Activated B cell treated with CpG ODN at 0.5 μM for 24 hours (primary cell): ENCODE measurements at regions not wholly inside any gene's neighbourhood (a gene's known extent, or its start where the extent isn't known, plus 50 kb on each side); places are given as distances from the start of the nearest gene placed in this dataset.
"Not testable (repeated sequence)": the region's sequence is repeated elsewhere in the genome, so short reads cannot be mapped to it uniquely, and the experiment has no call there.

Experiments used
- ATAC-seq: fragments of 200-7000 bp; cut with Tn5 transposase; one replicate; pipeline ENCODE4 v1.10.0; 2021; ENCODE audit warnings: low read depth, mild to moderate bottlenecking, moderate library complexity
- CTCF ChIA-PET: fragments of 350-600 bp; sonication (Branson Sonifier 250); formaldehyde crosslinking; loops from one replicate; lab custom pipeline; 2021; ENCODE audit warnings: antibody characterized with exemption; lab: Charles Lee
- POLR2A ChIA-PET: fragments of 350-600 bp; sonication (Branson Sonifier 250); formaldehyde crosslinking; loops from one replicate; lab custom pipeline; 2021; ENCODE audit warnings: antibody characterized with exemption; lab: Charles Lee
- DNase-seq: peaks from one replicate; pipeline ENCODE4 v3.0.0; 2022
- H3K27ac Mint-ChIP-seq: one replicate; pipeline ENCODE4 v1.8.0; 2020; ENCODE audit warnings: mixed read lengths
- H3K27me3 Mint-ChIP-seq: one replicate; pipeline ENCODE4 v1.8.0; 2021; ENCODE audit warnings: mixed read lengths
- H3K36me3 Mint-ChIP-seq: one replicate; pipeline ENCODE4 v1.8.0; 2021; ENCODE audit warnings: low read depth, mixed read lengths
- H3K4me1 Mint-ChIP-seq: one replicate; pipeline ENCODE4 v1.8.0; 2021; ENCODE audit warnings: mixed read lengths
- H3K4me3 Mint-ChIP-seq: one replicate; pipeline ENCODE4 v1.8.0; 2020; ENCODE audit warnings: mild to moderate bottlenecking, mixed read lengths
- H3K9me3 Mint-ChIP-seq: one replicate; pipeline ENCODE4 v1.8.0; 2020; ENCODE audit warnings: mixed read lengths
- CTCF ChIP-seq: fragments of 200-600 bp; IDR thresholded peaks from one replicate; pipeline ENCODE4 v1.8.0; 2022; ENCODE audit warnings: antibody characterized with exemption, mild to moderate bottlenecking
- intact Hi-C: fragments of 100-400 bp; cut with micrococcal nuclease; formaldehyde crosslinking; loops from one replicate; pipeline ENCODE4 v1.15.1; 2024

DNA sequence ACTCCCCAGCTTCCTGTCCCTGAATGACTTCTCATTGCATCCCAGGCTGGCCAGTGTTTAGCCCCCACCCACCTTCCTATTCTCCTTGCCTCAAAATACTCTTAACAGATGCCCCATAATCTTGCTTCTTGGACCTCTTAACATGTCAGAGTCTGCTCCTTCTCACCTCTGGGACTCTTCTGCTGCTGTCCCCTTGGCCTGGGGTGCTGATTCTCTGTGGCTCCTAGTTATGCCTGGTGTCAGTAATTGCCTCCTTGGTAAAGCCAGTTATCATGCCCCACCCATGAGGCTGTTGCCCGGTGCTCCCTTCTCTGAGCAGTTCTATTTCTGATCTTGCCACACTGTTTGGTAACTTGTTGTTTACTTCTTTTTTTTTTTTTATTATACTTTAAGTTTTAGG is 256.8 kb downstream of the STIM2 start:
- ATAC-seq (no peak), DNase-seq (no peak)
- Mint-ChIP-seq H3K9me3 (peaks cover 2% of the 10 kb centered on the region), H3K4me3 (no peak overlapping the region), H3K4me1 (no peaks in the 10 kb centered on the region), H3K36me3 (no peaks in the 10 kb centered on the region), H3K27me3 (no peaks in the 10 kb centered on the region), H3K27ac (no peak overlapping the region)
- intact Hi-C loops: no loop called here
- TF ChIP-seq CTCF: no peak
- POLR2A ChIA-PET: no interaction called here
- CTCF ChIA-PET: no interaction called here

DNA sequence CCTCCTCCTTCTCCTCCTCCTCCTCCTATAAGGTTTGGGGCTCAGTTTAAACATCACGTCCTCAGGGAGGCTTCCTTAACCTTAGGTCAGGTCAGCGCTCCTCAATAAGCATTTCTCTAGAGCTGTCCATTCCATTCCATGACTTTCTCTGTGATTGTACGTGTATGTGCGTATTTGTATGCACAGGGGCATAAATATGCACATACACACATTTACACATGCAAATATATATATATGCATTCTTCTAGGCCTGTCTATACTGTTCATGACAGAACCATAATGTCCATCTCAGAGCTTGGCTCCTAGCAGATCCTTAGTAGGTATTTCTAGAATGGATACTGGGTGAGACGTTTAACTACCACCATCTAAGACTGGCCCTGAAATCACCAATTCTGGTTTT is 258.6 kb downstream of the STIM2 start:
- H3K9me3 Mint-ChIP-seq: peaks cover 2% of the 10 kb centered on the region
- ATAC-seq (no peak), DNase-seq (no peak)
- ChIA-PET POLR2A (no interaction called here), CTCF (no interaction called here)
- no peaks in the 10 kb centered on the region for H3K27me3 Mint-ChIP-seq
- no peak overlapping the region for H3K27ac Mint-ChIP-seq
- no peak for TF ChIP-seq CTCF
- H3K4me3 Mint-ChIP-seq: no peak overlapping the region
- no peaks in the 10 kb centered on the region for H3K4me1 Mint-ChIP-seq
- intact Hi-C loops: no loop called here
- H3K36me3 Mint-ChIP-seq: no peaks in the 10 kb centered on the region

GRCh38 chr4:27121830-27122229 is 261.2 kb downstream of the STIM2 start:
- Mint-ChIP-seq H3K27me3 (no peaks in the 10 kb centered on the region), H3K4me1 (no peaks in the 10 kb centered on the region), H3K4me3 (no peak overlapping the region), H3K9me3 (peaks cover 2% of the 10 kb centered on the region), H3K36me3 (no peaks in the 10 kb centered on the region), H3K27ac (no peak overlapping the region)
- TF ChIP-seq CTCF: no peak
- DNase-seq (no peak), ATAC-seq (no peak)
- intact Hi-C loops: no loop called here
- ChIA-PET CTCF (no interaction called here), POLR2A (no interaction called here)

GRCh38 chr4:27123123-27123768 is 262.6 kb downstream of the STIM2 start:
- no peak for DNase-seq
- Mint-ChIP-seq H3K9me3 (no peaks in the 10 kb centered on the region), H3K4me3 (no peak overlapping the region), H3K4me1 (no peaks in the 10 kb centered on the region), H3K27ac (no peak overlapping the region), H3K36me3 (no peaks in the 10 kb centered on the region), H3K27me3 (no peaks in the 10 kb centered on the region)
- intact Hi-C loops: no loop called here
- TF ChIP-seq CTCF: no peak
- ChIA-PET POLR2A (no interaction called here), CTCF (no interaction called here)
- no peak for ATAC-seq

DNA sequence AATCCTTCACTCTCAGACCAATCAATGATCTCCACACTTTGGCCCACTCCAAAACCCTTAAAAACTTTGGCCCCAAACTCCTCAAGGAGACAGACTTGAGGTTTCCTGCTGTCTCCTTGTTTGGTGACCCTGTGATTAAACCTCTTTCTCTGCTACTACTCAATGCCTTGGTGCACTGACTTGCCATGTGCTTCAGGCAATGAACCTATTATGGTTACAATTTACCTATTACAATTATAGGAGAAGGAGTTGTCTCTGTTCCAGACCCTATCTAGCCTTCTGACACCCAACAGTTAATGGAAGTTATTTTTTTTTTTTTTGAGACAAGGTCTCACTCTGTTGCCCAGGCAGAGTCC is 263.1 kb downstream of the STIM2 start:
- POLR2A ChIA-PET: no interaction called here

DNA sequence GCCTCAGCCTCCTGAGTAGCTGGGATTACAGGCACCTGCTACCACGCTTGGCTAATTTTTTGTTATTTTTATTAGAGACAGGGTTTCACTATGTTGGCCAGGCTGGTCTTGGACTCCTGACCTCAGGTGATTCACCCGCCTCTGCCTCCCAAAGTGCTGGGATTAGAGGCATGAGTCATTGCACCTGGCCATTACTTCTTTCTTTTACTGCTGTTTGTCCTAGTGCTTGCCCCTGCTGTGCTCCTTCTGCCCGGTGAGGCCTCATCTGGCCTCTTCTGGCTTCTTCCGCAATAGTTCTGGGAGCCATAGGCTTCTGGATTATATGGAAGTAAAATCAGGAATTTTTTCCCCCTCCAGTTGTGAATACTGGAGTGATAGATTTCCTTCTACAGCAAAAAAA is 266.3 kb downstream of the STIM2 start:
- intact Hi-C loops, ATAC-seq: not testable (repeated sequence)

More for the DNA sequence above, 263.1 kb downstream of the STIM2 start:
- DNase-seq (no peak), ATAC-seq (no peak)
- CTCF ChIA-PET: no interaction called here
- no peak overlapping the region for H3K27ac Mint-ChIP-seq
- no peaks in the 10 kb centered on the region for H3K4me1 Mint-ChIP-seq
- no peaks in the 10 kb centered on the region for H3K36me3 Mint-ChIP-seq
- no peaks in the 10 kb centered on the region for H3K9me3 Mint-ChIP-seq
- TF ChIP-seq CTCF: no peak
- intact Hi-C loops: no loop called here
- peaks cover 2% of the 10 kb centered on the region for H3K27me3 Mint-ChIP-seq
- no peak overlapping the region for H3K4me3 Mint-ChIP-seq

More for the DNA sequence above, 266.3 kb downstream of the STIM2 start:
- H3K9me3 Mint-ChIP-seq, H3K4me1 Mint-ChIP-seq, H3K27ac Mint-ChIP-seq, DNase-seq, CTCF ChIA-PET, H3K4me3 Mint-ChIP-seq, H3K27me3 Mint-ChIP-seq, POLR2A ChIA-PET, H3K36me3 Mint-ChIP-seq: not testable (repeated sequence)
